Mucosa of descending colon (tissue), 3 donors: ENCODE measurements at regions not wholly inside any gene's neighbourhood (a gene's known extent, or its start where the extent isn't known, plus 50 kb on each side); places are given as distances from the start of the nearest gene placed in this dataset.
"Not testable (repeated sequence)": the region's sequence is repeated elsewhere in the genome, so short reads cannot be mapped to it uniquely, and the experiment has no call there.

Experiments used
- ATAC-seq: fragments of 200-7000 bp; cut with Tn5 transposase; one replicate; pipeline ENCODE4 v1.9.1; 2020; ENCODE audit warnings: mild to moderate bottlenecking, moderate library complexity
- DNase-seq, 3 donors: peaks; one replicate each; pipeline ENCODE4 v3.0.0-alpha.2; 2020
- H3K36me3 ChIP-seq: fragments of 200-600 bp; one replicate; pipeline ENCODE4 v1.8.0; 2021; ENCODE audit warnings: low read depth, mild to moderate bottlenecking
- H3K4me1 ChIP-seq: fragments of 200-600 bp; one replicate; pipeline ENCODE4 v1.8.0; 2021; ENCODE audit warnings: low read depth, mild to moderate bottlenecking
- H3K4me3 ChIP-seq: fragments of 200-600 bp; one replicate; pipeline ENCODE4 v1.8.0; 2021; ENCODE audit warnings: mild to moderate bottlenecking
- H3K9me3 ChIP-seq: fragments of 200-600 bp; one replicate; pipeline ENCODE4 v1.8.0; 2021; ENCODE audit warnings: mild to moderate bottlenecking
- CTCF ChIP-seq: fragments of 200-600 bp; IDR thresholded peaks from one replicate; pipeline ENCODE4 v1.8.0; 2022; ENCODE audit warnings: antibody characterized with exemption, mild to moderate bottlenecking
- intact Hi-C, 2 donors: fragments of 100-400 bp; cut with DNase I in 1 of 2; cut with micrococcal nuclease in 1 of 2; formaldehyde crosslinking; loops; one replicate each; pipeline versions ENCODE4 v1.11.0 to v1.11.1; 2022; cut with DNase I, micrococcal nuclease
- donor health status: DM: no; HTN: no; CAD: no; lungs with moderate emphysema.
- donor health status: DM: no; HTN: no; CAD: no.
- donor health status: DM: no; HTN: yes; CAD: no.

GRCh38 chr2:61733563-61733962 lies 120.3 kb downstream of the FAM161A start:
- DNase-seq (no peak), ATAC-seq (no peak)
- Histone ChIP-seq H3K36me3 (no peaks in the 10 kb centered on the region), H3K4me3 (no peak overlapping the region), H3K4me1 (no peaks in the 10 kb centered on the region), H3K9me3 (no peaks in the 10 kb centered on the region)
- intact Hi-C loops, result no loop called here
- no peak for TF ChIP-seq CTCF

GRCh38 chr2:61732787-61733186 lies 121.1 kb downstream of the FAM161A start:
- H3K9me3 ChIP-seq, result no peaks in the 10 kb centered on the region
- intact Hi-C loops, result no loop called here
- TF ChIP-seq CTCF, result no peak
- H3K36me3 ChIP-seq, result no peaks in the 10 kb centered on the region
- H3K4me3 ChIP-seq, result no peak overlapping the region
- H3K4me1 ChIP-seq, result no peaks in the 10 kb centered on the region
- ATAC-seq (no peak), DNase-seq (no peak)

- ATAC-seq (no peak), DNase-seq (no peak)
- no peaks in the 10 kb centered on the region for H3K4me1 ChIP-seq
- H3K9me3 ChIP-seq, result peaks cover 4% of the 10 kb centered on the region
- intact Hi-C loops, result no loop called here
- H3K4me3 ChIP-seq, result no peak overlapping the region
- no peak for TF ChIP-seq CTCF
- no peaks in the 10 kb centered on the region for H3K36me3 ChIP-seq
Observed at GRCh38 chr2:61727746-61728145, 126.1 kb downstream of the FAM161A start.

- no peak overlapping the region for H3K4me3 ChIP-seq
- no peaks in the 10 kb centered on the region for H3K4me1 ChIP-seq
- peaks cover 4% of the 10 kb centered on the region for H3K9me3 ChIP-seq
- no peaks in the 10 kb centered on the region for H3K36me3 ChIP-seq
- TF ChIP-seq CTCF, result no peak
- ATAC-seq (no peak), DNase-seq (no peak)
- intact Hi-C loops, result no loop called here
Observed at GRCh38 chr2:61726456-61727209, 127.2 kb downstream of the FAM161A start.

GRCh38 chr2:61723364-61723763 lies 130.5 kb downstream of the FAM161A start:
- ATAC-seq, intact Hi-C loops, H3K4me1 ChIP-seq, H3K9me3 ChIP-seq, H3K4me3 ChIP-seq, H3K36me3 ChIP-seq, DNase-seq: not testable (repeated sequence)

GRCh38 chr2:61722800-61723199 lies 131.1 kb downstream of the FAM161A start:
- Histone ChIP-seq H3K4me3 (no peak overlapping the region), H3K36me3 (no peaks in the 10 kb centered on the region), H3K4me1 (no peaks in the 10 kb centered on the region), H3K9me3 (peaks cover 4% of the 10 kb centered on the region)
- intact Hi-C loops, result no loop called here
- DNase-seq, result no peak
- no peak for TF ChIP-seq CTCF
- ATAC-seq, result no peak
